Urothelium cell line (cell line): ENCODE measurements at regions not wholly inside any gene's neighbourhood (a gene's known extent, or its start where the extent isn't known, plus 50 kb on each side); places are given as distances from the start of the nearest gene placed in this dataset.

Experiments used
- DNase-seq: peaks from one replicate; pipeline ENCODE4 v3.0.0; 2011; ENCODE audit warnings: low spot score, mixed read lengths
- FAIRE-seq: peaks from 2 replicates; lab custom pipeline; 2011; peaks lifted over from hg19 to GRCh38; lab: Jason Lieb, UNC

- DNase-seq (no peak), FAIRE-seq (no peak)
Measured at GRCh38 chr15:31848621-31849020, 181.7 kb upstream of the CHRNA7 start.

GRCh38 chr15:31852933-31853799 lies 177.1 kb upstream of the CHRNA7 start:
- DNase-seq (no peak), FAIRE-seq (no peak)

GRCh38 chr15:31856581-31856980 lies 173.7 kb upstream of the CHRNA7 start:
- DNase-seq (no peak), FAIRE-seq (no peak)

GRCh38 chr15:31857194-31857593 lies 173.1 kb upstream of the CHRNA7 start:
- DNase-seq (no peak), FAIRE-seq (no peak)

- DNase-seq, result no peak
- no peak for FAIRE-seq
Measured at GRCh38 chr15:31858026-31858425, 172.3 kb upstream of the CHRNA7 start.

GRCh38 chr15:31866248-31866647 lies 164.1 kb upstream of the CHRNA7 start:
- DNase-seq (no peak), FAIRE-seq (no peak)

GRCh38 chr15:31867536-31868442 lies 162.5 kb upstream of the CHRNA7 start:
- no peak for FAIRE-seq
- DNase-seq, result peak; percentile 67

- no peak for FAIRE-seq
- peak; percentile 11 for DNase-seq
Measured at GRCh38 chr15:31869686-31870307, 160.5 kb upstream of the CHRNA7 start.

GRCh38 chr15:31870328-31871165 lies 159.8 kb upstream of the CHRNA7 start, which contains the start of gene OTUD7A:
Gene OTUD7A (minus strand): TSS chr15:31870673.
- FAIRE-seq (peak; percentile 84), DNase-seq (peak; percentile 90)

- DNase-seq (no peak), FAIRE-seq (no peak)
Measured at GRCh38 chr15:31871166-31871886, 159.0 kb upstream of the CHRNA7 start.

GRCh38 chr15:31871887-31872281 lies 158.4 kb upstream of the CHRNA7 start:
- FAIRE-seq, result no peak
- DNase-seq, result no peak

- DNase-seq (no peak), FAIRE-seq (no peak)
Measured at GRCh38 chr15:31887246-31887645, 143.1 kb upstream of the CHRNA7 start.

- no peak for DNase-seq
- FAIRE-seq, result no peak
Measured at GRCh38 chr15:31892513-31892912, 137.8 kb upstream of the CHRNA7 start.

GRCh38 chr15:31893780-31894179 lies 136.5 kb upstream of the CHRNA7 start:
- FAIRE-seq (no peak), DNase-seq (no peak)

GRCh38 chr15:31897746-31898145 lies 132.6 kb upstream of the CHRNA7 start:
- FAIRE-seq, result no peak

GRCh38 chr15:31901501-31901900 lies 128.8 kb upstream of the CHRNA7 start:
- no peak for FAIRE-seq

More at GRCh38 chr15:31897746-31898145, 132.6 kb upstream of the CHRNA7 start:
- DNase-seq, result no peak

GRCh38 chr15:31905054-31905453 lies 125.3 kb upstream of the CHRNA7 start:
- no peak for FAIRE-seq
- peak; percentile 12 for DNase-seq

More at GRCh38 chr15:31901501-31901900, 128.8 kb upstream of the CHRNA7 start:
- no peak for DNase-seq

GRCh38 chr15:31925541-31925940 lies 104.8 kb upstream of the CHRNA7 start:
- no peak for DNase-seq
- FAIRE-seq, result no peak

GRCh38 chr15:31930967-31931366 lies 99.3 kb upstream of the CHRNA7 start:
- FAIRE-seq (no peak), DNase-seq (no peak)

GRCh38 chr15:31932576-31932975 lies 97.7 kb upstream of the CHRNA7 start:
- DNase-seq (no peak), FAIRE-seq (no peak)
